Caki2 (cell line): ENCODE measurements at regions not wholly inside any gene's neighbourhood (a gene's known extent, or its start where the extent isn't known, plus 50 kb on each side); places are given as distances from the start of the nearest gene placed in this dataset.
A peak's percentile ranks its signal among the peaks of the same experiment; 100 is the strongest.

Experiments
- DNase-seq: peaks from one replicate; pipeline ENCODE4 v3.0.0-alpha.2; 2015; ENCODE audit warnings: low read depth
- in situ Hi-C: cut with HindIII; loops from 2 replicates; pipeline ENCODE4 v1.10.0; 2016; ENCODE audit warnings: low sequenced_read_pairs, low pct_unique_long_range_greater_than_20kb, mixed read lengths

GRCh38 chr11:134647066-134647743 lies 235.2 kb upstream of the B3GAT1 start:
- no peak for DNase-seq
- in situ Hi-C loops, result no loop called here

- in situ Hi-C loops, result no loop called here
- DNase-seq, result no peak
Measured at GRCh38 chr11:134646561-134646960, 234.5 kb upstream of the B3GAT1 start.

GRCh38 chr11:134645576-134645975 lies 233.5 kb upstream of the B3GAT1 start:
- in situ Hi-C loops, result no loop called here
- DNase-seq, result no peak

- in situ Hi-C loops, result no loop called here
- no peak for DNase-seq
Measured at GRCh38 chr11:134644476-134645456, 232.7 kb upstream of the B3GAT1 start.

- in situ Hi-C loops, result no loop called here
- DNase-seq, result no peak
Measured at GRCh38 chr11:134643115-134644012, 231.3 kb upstream of the B3GAT1 start.

GRCh38 chr11:134642206-134642605 lies 230.2 kb upstream of the B3GAT1 start:
- DNase-seq, result no peak
- in situ Hi-C loops, result no loop called here

- DNase-seq, result no peak
- in situ Hi-C loops, result no loop called here
Measured at GRCh38 chr11:134640971-134641968, 229.2 kb upstream of the B3GAT1 start.

GRCh38 chr11:134640536-134640935 lies 228.5 kb upstream of the B3GAT1 start:
- in situ Hi-C loops, result no loop called here
- no peak for DNase-seq

- in situ Hi-C loops, result no loop called here
- peak; percentile 77 for DNase-seq
Measured at GRCh38 chr11:134639586-134640330, 227.7 kb upstream of the B3GAT1 start.

GRCh38 chr11:134638796-134639430 lies 226.9 kb upstream of the B3GAT1 start:
- in situ Hi-C loops, result no loop called here
- DNase-seq, result no peak

GRCh38 chr11:134637091-134638015 lies 225.3 kb upstream of the B3GAT1 start:
- no peak for DNase-seq
- in situ Hi-C loops, result no loop called here

- no peak for DNase-seq
- in situ Hi-C loops, result no loop called here
Measured at GRCh38 chr11:134636071-134636470, 224.0 kb upstream of the B3GAT1 start.

- in situ Hi-C loops, result no loop called here
- DNase-seq, result no peak
Measured at GRCh38 chr11:134634897-134635831, 223.1 kb upstream of the B3GAT1 start.

- DNase-seq, result no peak
- in situ Hi-C loops, result no loop called here
Measured at GRCh38 chr11:134633276-134633675, 221.2 kb upstream of the B3GAT1 start.
